NCI-H82 (cell line): ENCODE measurements at regions not wholly inside any gene's neighbourhood (a gene's known extent, or its start where the extent isn't known, plus 50 kb on each side); places are given as distances from the start of the nearest gene placed in this dataset.
"Not testable (repeated sequence)": the region's sequence is repeated elsewhere in the genome, so short reads cannot be mapped to it uniquely, and the experiment has no call there.

Experiments
- DNase-seq: peaks from one replicate; lab custom pipeline; 2025; lab: John Stamatoyannopoulos, UW

- no peak for DNase-seq
Measured at GRCh38 chr12:70008944-70009343, 183.9 kb downstream of the MYRFL start.

- no peak for DNase-seq
Measured at GRCh38 chr12:70011353-70011752, 186.3 kb downstream of the MYRFL start.

- DNase-seq, result not testable (repeated sequence)
Measured at GRCh38 chr12:70013016-70013415, 188.0 kb downstream of the MYRFL start.

- no peak for DNase-seq
Measured at GRCh38 chr12:70028515-70028914, 203.5 kb downstream of the MYRFL start.

GRCh38 chr12:70028918-70029317, 203.9 kb downstream of the MYRFL start:
- DNase-seq, result no peak

GRCh38 chr12:70031046-70031445, 206.0 kb downstream of the MYRFL start:
- no peak for DNase-seq

GRCh38 chr12:70032076-70032475, 207.0 kb downstream of the MYRFL start:
- DNase-seq, result no peak

- DNase-seq, result no peak
Measured at GRCh38 chr12:70033310-70033709, 208.3 kb downstream of the MYRFL start.

- no peak for DNase-seq
Measured at GRCh38 chr12:70040141-70040540, 203.1 kb upstream of the CNOT2 start.

GRCh38 chr12:70042675-70043074, 200.6 kb upstream of the CNOT2 start:
- DNase-seq, result no peak

GRCh38 chr12:70043490-70044138, 199.6 kb upstream of the CNOT2 start:
- DNase-seq, result no peak

GRCh38 chr12:70044167-70044566, 199.1 kb upstream of the CNOT2 start:
- DNase-seq, result no peak

GRCh38 chr12:70045036-70045435, 198.2 kb upstream of the CNOT2 start:
- no peak for DNase-seq

- no peak for DNase-seq
Measured at GRCh38 chr12:70045514-70045913, 197.7 kb upstream of the CNOT2 start.

- DNase-seq, result no peak
Measured at GRCh38 chr12:70048521-70049250, 194.5 kb upstream of the CNOT2 start.

- no peak for DNase-seq
Measured at GRCh38 chr12:70049596-70050360, 193.5 kb upstream of the CNOT2 start.

- no peak for DNase-seq
Measured at GRCh38 chr12:70052476-70052875, 190.8 kb upstream of the CNOT2 start.

- no peak for DNase-seq
Measured at GRCh38 chr12:70052931-70053497, 190.2 kb upstream of the CNOT2 start.

- DNase-seq, result no peak
Measured at GRCh38 chr12:70059373-70059772, 183.9 kb upstream of the CNOT2 start.

- DNase-seq, result no peak
Measured at GRCh38 chr12:70060634-70061033, 182.6 kb upstream of the CNOT2 start.

- no peak for DNase-seq
Measured at GRCh38 chr12:70068743-70069142, 174.5 kb upstream of the CNOT2 start.

GRCh38 chr12:70069221-70070105, 173.8 kb upstream of the CNOT2 start:
- DNase-seq, result no peak
